ENCODE measurements at regions not wholly inside any gene's neighbourhood (a gene's known extent, or its start where the extent isn't known, plus 50 kb on each side); places are given as distances from the start of the nearest gene placed in this dataset.

DNA sequence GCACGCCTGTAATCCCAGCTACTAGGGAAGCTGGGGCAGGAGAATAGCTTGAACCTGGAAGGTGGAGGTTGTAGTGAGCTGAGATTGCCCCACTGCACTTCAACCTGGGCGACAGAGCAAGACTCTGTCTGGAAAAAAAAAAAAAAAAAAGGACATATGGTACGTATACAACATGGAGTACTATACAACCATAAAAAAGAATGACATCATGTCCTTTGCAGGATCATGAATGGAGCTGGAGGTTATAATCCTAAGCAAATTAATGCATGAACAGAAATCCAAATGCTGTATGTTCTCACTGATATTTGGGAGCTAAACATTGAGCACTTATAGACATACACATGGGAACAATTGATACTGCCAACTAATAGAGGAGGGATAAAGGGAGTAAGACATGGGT lies 99.3 kb upstream of the KCNJ3 start:
- DNase-seq = no peak
- Histone ChIP-seq H3K36me3 (no peaks in the 10 kb centered on the region), H3K4me3 (no peak overlapping the region), H3K27me3 (no peaks in the 10 kb centered on the region), H3K9me3 (no peaks in the 10 kb centered on the region), H3K4me1 (no peaks in the 10 kb centered on the region), H3K27ac (no peak overlapping the region)
- TF ChIP-seq, protein P1, sequence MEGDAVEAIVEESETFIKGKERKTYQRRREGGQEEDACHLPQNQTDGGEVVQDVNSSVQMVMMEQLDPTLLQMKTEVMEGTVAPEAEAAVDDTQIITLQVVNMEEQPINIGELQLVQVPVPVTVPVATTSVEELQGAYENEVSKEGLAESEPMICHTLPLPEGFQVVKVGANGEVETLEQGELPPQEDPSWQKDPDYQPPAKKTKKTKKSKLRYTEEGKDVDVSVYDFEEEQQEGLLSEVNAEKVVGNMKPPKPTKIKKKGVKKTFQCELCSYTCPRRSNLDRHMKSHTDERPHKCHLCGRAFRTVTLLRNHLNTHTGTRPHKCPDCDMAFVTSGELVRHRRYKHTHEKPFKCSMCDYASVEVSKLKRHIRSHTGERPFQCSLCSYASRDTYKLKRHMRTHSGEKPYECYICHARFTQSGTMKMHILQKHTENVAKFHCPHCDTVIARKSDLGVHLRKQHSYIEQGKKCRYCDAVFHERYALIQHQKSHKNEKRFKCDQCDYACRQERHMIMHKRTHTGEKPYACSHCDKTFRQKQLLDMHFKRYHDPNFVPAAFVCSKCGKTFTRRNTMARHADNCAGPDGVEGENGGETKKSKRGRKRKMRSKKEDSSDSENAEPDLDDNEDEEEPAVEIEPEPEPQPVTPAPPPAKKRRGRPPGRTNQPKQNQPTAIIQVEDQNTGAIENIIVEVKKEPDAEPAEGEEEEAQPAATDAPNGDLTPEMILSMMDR (IDR thresholded peaks at IDR 0.05) = no peak
- TF ChIP-seq POLR2A (IDR thresholded peaks at IDR 0.05) = no peak

DNA sequence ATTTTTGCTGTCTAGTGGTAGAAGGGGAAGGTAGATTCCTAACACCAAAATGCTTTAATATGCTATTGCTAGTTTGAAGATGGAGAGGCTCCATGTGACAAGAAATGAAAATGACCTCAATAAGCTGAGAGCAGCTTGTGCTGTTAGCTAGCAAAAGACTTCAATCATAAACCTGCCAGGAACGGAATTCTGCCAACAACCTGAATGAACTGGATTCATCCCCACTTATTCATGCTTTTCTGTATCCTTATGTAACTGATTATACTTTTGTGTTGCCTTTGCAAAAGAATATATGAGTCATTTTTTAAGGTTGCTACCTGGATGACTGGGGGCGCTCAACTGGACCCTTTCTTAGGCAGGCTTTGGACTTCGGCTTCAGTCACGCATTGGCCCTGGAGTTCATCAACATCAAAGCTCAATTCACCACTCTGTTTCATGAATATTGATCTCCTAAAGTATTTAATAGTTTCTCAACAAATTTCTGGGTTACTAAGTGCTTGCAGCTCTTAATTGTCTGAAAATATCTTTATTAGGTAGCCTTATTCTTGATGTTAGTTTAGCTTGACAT lies 97.5 kb upstream of the KCNJ3 start:
- no peaks in the 10 kb centered on the region for H3K27me3 ChIP-seq
- no peaks in the 10 kb centered on the region for H3K36me3 ChIP-seq
- no peak for DNase-seq
- no peaks in the 10 kb centered on the region for H3K9me3 ChIP-seq
- no peaks in the 10 kb centered on the region for H3K4me1 ChIP-seq
- no peak for TF ChIP-seq POLR2A (IDR thresholded peaks at IDR 0.05)
- no peak overlapping the region for H3K4me3 ChIP-seq
- no peak overlapping the region for H3K27ac ChIP-seq

DNA sequence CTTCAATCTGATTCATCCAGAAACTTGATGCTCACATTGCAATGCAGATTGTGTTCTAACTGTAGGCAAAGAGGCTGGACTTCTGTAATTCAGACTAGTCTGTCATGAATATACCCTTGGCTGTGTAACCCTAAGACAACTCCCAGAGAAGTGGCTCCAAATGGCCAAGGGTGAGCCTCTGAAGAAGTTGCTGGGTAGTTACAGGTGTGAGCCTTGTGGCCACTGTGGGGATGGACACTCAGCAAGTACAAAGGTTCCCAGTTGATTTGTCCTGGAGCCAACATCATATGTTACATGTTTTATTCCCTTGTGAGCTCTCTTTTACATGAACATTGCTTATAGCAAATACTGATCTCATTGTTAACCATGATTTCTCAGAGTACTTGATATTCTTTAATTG lies 94.8 kb upstream of the KCNJ3 start:
- H3K9me3 ChIP-seq = no peaks in the 10 kb centered on the region
- H3K4me1 ChIP-seq = no peaks in the 10 kb centered on the region
- H3K36me3 ChIP-seq = no peaks in the 10 kb centered on the region
- no peak overlapping the region for H3K27ac ChIP-seq
- TF ChIP-seq POLR2A (IDR thresholded peaks at IDR 0.05) = no peak
- TF ChIP-seq, protein P1 (IDR thresholded peaks at IDR 0.05) = no peak
- H3K27me3 ChIP-seq = no peaks in the 10 kb centered on the region
- no peak for DNase-seq
- no peak overlapping the region for H3K4me3 ChIP-seq

DNA sequence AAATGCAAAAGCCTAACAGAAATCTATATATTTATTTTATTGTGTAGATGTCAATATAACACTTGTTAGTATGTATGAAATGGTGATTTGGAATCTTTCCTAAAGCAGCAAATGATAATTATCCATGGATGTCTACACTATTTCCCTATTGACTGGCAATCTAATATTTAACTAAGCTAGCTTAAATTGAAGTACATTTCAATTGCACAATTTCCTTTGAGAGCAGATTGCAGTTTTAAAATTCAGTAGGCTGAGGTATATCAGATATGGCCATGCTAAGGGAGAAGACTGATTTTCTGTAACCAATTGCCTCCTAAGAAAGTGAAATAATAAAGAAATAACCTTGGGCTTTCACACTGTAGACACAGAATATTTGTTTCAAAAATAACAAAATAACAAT lies 90.1 kb upstream of the KCNJ3 start:
- TF ChIP-seq, protein P1 (IDR thresholded peaks at IDR 0.05) = no peak
- no peak for TF ChIP-seq POLR2A (IDR thresholded peaks at IDR 0.05)
- no peaks in the 10 kb centered on the region for H3K36me3 ChIP-seq
- no peak overlapping the region for H3K27ac ChIP-seq
- H3K4me3 ChIP-seq = no peak overlapping the region
- no peak for DNase-seq
- no peaks in the 10 kb centered on the region for H3K4me1 ChIP-seq
- H3K27me3 ChIP-seq = no peaks in the 10 kb centered on the region
- no peaks in the 10 kb centered on the region for H3K9me3 ChIP-seq

DNA sequence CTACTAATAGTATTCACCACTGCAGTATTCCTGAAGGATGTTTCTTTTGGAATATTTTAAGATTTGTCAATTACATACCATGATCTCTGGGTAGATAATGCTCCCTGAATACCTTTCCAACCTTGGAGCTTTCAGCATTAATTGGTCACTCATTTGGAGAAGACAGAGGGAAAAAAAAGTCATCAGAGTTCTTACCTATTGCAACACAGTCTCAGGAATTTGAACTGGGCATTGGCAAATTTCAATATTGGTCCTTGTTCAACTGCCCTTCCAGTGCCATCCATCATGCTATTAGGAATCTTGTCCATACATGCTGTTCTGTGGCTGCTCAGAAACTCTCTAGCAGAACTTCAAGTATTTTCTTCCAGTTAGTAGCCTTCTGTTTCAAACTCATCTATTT lies 83.6 kb upstream of the KCNJ3 start:
- no peaks in the 10 kb centered on the region for H3K4me1 ChIP-seq
- H3K4me3 ChIP-seq = no peak overlapping the region
- no peaks in the 10 kb centered on the region for H3K27me3 ChIP-seq
- no peaks in the 10 kb centered on the region for H3K36me3 ChIP-seq
- DNase-seq = no peak
- no peak for TF ChIP-seq POLR2A (IDR thresholded peaks at IDR 0.05)
- TF ChIP-seq, protein P1 (IDR thresholded peaks at IDR 0.05) = no peak
- H3K9me3 ChIP-seq = no peaks in the 10 kb centered on the region
- no peak overlapping the region for H3K27ac ChIP-seq

DNA sequence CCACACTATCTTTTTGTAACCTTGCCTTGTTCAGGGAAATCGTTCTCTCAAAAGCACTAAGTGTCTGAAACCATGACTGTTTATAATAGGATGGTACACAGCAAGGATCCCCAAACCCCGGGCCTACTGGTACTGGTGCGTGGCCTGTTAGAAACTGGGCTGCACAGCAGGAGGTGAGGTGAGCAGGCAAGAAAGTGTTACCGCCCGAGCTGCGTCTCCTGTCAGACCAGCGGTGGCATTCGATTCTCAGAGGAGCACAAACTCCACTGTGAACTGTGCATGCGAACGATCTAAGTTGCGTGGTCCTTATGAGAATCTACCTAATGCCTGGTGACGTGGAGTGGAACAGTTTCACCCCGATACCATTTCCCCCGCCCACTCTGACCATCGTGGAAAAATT lies 81.8 kb upstream of the KCNJ3 start:
- Histone ChIP-seq H3K9me3 (no peaks in the 10 kb centered on the region), H3K27ac (no peak overlapping the region), H3K27me3 (no peaks in the 10 kb centered on the region), H3K4me1 (no peaks in the 10 kb centered on the region), H3K4me3 (no peak overlapping the region), H3K36me3 (no peaks in the 10 kb centered on the region)
- TF ChIP-seq POLR2A (IDR thresholded peaks at IDR 0.05) = no peak
- TF ChIP-seq, protein P1 (IDR thresholded peaks at IDR 0.05) = no peak
- DNase-seq = no peak
